ENCODE measurements at regions not wholly inside any gene's neighbourhood (a gene's known extent, or its start where the extent isn't known, plus 50 kb on each side); places are given as distances from the start of the nearest gene placed in this dataset.

GRCh38 chr5:7202846-7203245, 193.1 kb upstream of the ADCY2 start:
- Histone ChIP-seq H4K20me1 (ENCODE audit: insufficient read depth, poor library complexity, severe bottlenecking) (no peaks in the 10 kb centered on the region), H3K9me2 (replicated peaks; ENCODE audit: insufficient read depth) (no peaks in the 10 kb centered on the region), H3K9me3 (ENCODE audit: low read depth) (no peaks in the 10 kb centered on the region), H3K4me1 (ENCODE audit: insufficient read depth) (no peaks in the 10 kb centered on the region), H3K27me3 (no peaks in the 10 kb centered on the region), H3K27ac (no peak overlapping the region), H3K36me3 (replicated peaks; ENCODE audit: insufficient read depth, low read depth) (no peaks in the 10 kb centered on the region), H3K79me2 (no peaks in the 10 kb centered on the region), H3K4me3 (no peak overlapping the region), H2AFZ (no peak overlapping the region), H3K4me2 (no peak overlapping the region)
- WGBS (ENCODE audit: low lambda C conversion rate, missing lambda C conversion rate), result 80% methylated on average over 1 of the region's 1 CpG
- DNase-seq (ENCODE audit: low spot score), result no peak
- TF ChIP-seq EZH2phosphoT487 (IDR thresholded peaks at IDR 0.05; ENCODE audit: low read depth, severe bottlenecking, unreplicated experiment) (no peak), CTCF (IDR thresholded peaks at IDR 0.05; ENCODE audit: poor library complexity) (no peak)

DNA sequence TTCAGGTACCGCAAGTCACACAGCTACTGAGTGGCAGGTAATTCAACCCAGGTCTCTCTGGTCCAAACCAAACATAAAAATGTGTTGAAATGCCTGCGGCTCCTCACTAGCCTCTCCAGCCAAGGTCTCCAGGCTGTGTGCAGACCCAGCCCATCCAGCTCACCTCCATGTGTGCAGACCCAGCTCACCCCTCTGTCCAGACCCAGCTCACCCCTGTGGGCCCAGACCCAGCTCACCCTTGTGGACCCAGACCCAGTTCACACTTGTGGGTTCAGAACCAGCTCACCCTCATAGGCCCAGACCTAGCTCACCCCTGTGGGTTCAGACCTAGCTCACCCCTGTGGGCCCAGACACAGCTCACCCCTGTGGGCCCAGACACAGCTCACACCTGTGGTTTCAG, 188.0 kb upstream of the ADCY2 start:
- Histone ChIP-seq H2AFZ (no peak overlapping the region), H3K36me3 (replicated peaks; ENCODE audit: insufficient read depth, low read depth) (no peaks in the 10 kb centered on the region), H3K27ac (no peak overlapping the region), H3K4me2 (no peak overlapping the region), H3K4me3 (no peak overlapping the region), H3K9me3 (ENCODE audit: low read depth) (no peaks in the 10 kb centered on the region), H3K4me1 (ENCODE audit: insufficient read depth) (no peaks in the 10 kb centered on the region), H3K27me3 (no peaks in the 10 kb centered on the region), H3K9me2 (replicated peaks; ENCODE audit: insufficient read depth) (no peaks in the 10 kb centered on the region), H4K20me1 (ENCODE audit: insufficient read depth, poor library complexity, severe bottlenecking) (no peaks in the 10 kb centered on the region), H3K79me2 (no peaks in the 10 kb centered on the region)
- no peak for TF ChIP-seq EZH2phosphoT487 (IDR thresholded peaks at IDR 0.05; ENCODE audit: low read depth, severe bottlenecking, unreplicated experiment)
- TF ChIP-seq EZH2 (IDR thresholded peaks at IDR 0.05; ENCODE audit: borderline replicate concordance), result no peak
- TF ChIP-seq CTCF (IDR thresholded peaks at IDR 0.05; ENCODE audit: poor library complexity), result no peak
- DNase-seq (ENCODE audit: low spot score), result no peak
- WGBS (ENCODE audit: low lambda C conversion rate, missing lambda C conversion rate), result 100% methylated on average over 2 of the region's 2 CpGs

GRCh38 chr5:7208938-7209337, 187.0 kb upstream of the ADCY2 start:
- Histone ChIP-seq H3K4me2 (no peak overlapping the region), H3K27ac (peak overlapping the region; percentile 47), H3K9me3 (ENCODE audit: low read depth) (no peaks in the 10 kb centered on the region), H3K9me2 (replicated peaks; ENCODE audit: insufficient read depth) (no peaks in the 10 kb centered on the region), H2AFZ (no peak overlapping the region), H3K4me3 (no peak overlapping the region), H3K36me3 (replicated peaks; ENCODE audit: insufficient read depth, low read depth) (no peaks in the 10 kb centered on the region), H3K27me3 (no peaks in the 10 kb centered on the region), H3K4me1 (ENCODE audit: insufficient read depth) (no peaks in the 10 kb centered on the region), H3K79me2 (no peaks in the 10 kb centered on the region), H4K20me1 (ENCODE audit: insufficient read depth, poor library complexity, severe bottlenecking) (no peaks in the 10 kb centered on the region)
- no peak for TF ChIP-seq EZH2 (IDR thresholded peaks at IDR 0.05; ENCODE audit: borderline replicate concordance)
- no peak for TF ChIP-seq EZH2phosphoT487 (IDR thresholded peaks at IDR 0.05; ENCODE audit: low read depth, severe bottlenecking, unreplicated experiment)
- no peak for TF ChIP-seq CTCF (IDR thresholded peaks at IDR 0.05; ENCODE audit: poor library complexity)
- WGBS (ENCODE audit: low lambda C conversion rate, missing lambda C conversion rate), result 60% methylated on average over 5 of the region's 5 CpGs
- no peak for DNase-seq (ENCODE audit: low spot score)

GRCh38 chr5:7209658-7210057, 186.3 kb upstream of the ADCY2 start:
- H3K4me2 ChIP-seq, result no peak overlapping the region
- H2AFZ ChIP-seq, result no peak overlapping the region
- no peaks in the 10 kb centered on the region for H4K20me1 ChIP-seq (ENCODE audit: insufficient read depth, poor library complexity, severe bottlenecking)
- H3K27me3 ChIP-seq, result no peaks in the 10 kb centered on the region
- H3K9me3 ChIP-seq (ENCODE audit: low read depth), result no peaks in the 10 kb centered on the region
- no peaks in the 10 kb centered on the region for H3K9me2 ChIP-seq (replicated peaks; ENCODE audit: insufficient read depth)
- no peak for DNase-seq (ENCODE audit: low spot score)
- no peaks in the 10 kb centered on the region for H3K4me1 ChIP-seq (ENCODE audit: insufficient read depth)
- H3K4me3 ChIP-seq, result no peak overlapping the region
- peak overlapping the region; percentile 35 for H3K27ac ChIP-seq
- H3K79me2 ChIP-seq, result no peaks in the 10 kb centered on the region
- TF ChIP-seq EZH2 (IDR thresholded peaks at IDR 0.05; ENCODE audit: borderline replicate concordance) (no peak), EZH2phosphoT487 (IDR thresholded peaks at IDR 0.05; ENCODE audit: low read depth, severe bottlenecking, unreplicated experiment) (no peak), CTCF (IDR thresholded peaks at IDR 0.05; ENCODE audit: poor library complexity) (no peak)
- H3K36me3 ChIP-seq (replicated peaks; ENCODE audit: insufficient read depth, low read depth), result no peaks in the 10 kb centered on the region
